ENCODE measurements at regions not wholly inside any gene's neighbourhood (a gene's known extent, or its start where the extent isn't known, plus 50 kb on each side); places are given as distances from the start of the nearest gene placed in this dataset.

DNA sequence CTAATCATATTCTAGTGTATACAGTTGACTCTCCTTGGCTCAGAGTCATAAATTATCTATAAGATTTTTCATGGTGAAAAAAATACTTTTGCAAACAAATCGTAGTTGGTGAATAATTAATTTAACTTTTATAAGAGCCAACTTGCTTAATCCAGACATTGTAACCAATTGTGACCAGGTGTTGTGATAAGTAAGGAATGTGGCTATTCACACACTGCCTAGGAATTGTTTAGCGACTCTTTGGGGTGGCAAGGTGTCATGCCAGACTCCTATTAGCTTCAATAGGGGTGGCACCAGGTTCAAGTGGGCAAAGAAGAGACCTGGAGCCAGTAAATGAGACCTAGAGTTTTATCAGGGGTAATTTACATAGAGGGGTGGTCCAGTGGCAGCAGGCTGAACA is 344.7 kb upstream of the PKDCC start:
- TF ChIP-seq, protein P1, sequence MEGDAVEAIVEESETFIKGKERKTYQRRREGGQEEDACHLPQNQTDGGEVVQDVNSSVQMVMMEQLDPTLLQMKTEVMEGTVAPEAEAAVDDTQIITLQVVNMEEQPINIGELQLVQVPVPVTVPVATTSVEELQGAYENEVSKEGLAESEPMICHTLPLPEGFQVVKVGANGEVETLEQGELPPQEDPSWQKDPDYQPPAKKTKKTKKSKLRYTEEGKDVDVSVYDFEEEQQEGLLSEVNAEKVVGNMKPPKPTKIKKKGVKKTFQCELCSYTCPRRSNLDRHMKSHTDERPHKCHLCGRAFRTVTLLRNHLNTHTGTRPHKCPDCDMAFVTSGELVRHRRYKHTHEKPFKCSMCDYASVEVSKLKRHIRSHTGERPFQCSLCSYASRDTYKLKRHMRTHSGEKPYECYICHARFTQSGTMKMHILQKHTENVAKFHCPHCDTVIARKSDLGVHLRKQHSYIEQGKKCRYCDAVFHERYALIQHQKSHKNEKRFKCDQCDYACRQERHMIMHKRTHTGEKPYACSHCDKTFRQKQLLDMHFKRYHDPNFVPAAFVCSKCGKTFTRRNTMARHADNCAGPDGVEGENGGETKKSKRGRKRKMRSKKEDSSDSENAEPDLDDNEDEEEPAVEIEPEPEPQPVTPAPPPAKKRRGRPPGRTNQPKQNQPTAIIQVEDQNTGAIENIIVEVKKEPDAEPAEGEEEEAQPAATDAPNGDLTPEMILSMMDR (IDR thresholded peaks at IDR 0.05; ENCODE audit: extremely low read depth, missing control alignments), result no peak
- no peak for DNase-seq (ENCODE audit: low spot score)

- DNase-seq (ENCODE audit: low spot score), result no peak
- TF ChIP-seq, protein P1 (IDR thresholded peaks at IDR 0.05; ENCODE audit: extremely low read depth, missing control alignments), result no peak
Observed at GRCh38 chr2:41705634-41706033, 342.2 kb upstream of the PKDCC start.

GRCh38 chr2:41706286-41706685 is 341.5 kb upstream of the PKDCC start:
- DNase-seq (ENCODE audit: low spot score), result no peak
- TF ChIP-seq, protein P1 (IDR thresholded peaks at IDR 0.05; ENCODE audit: extremely low read depth, missing control alignments), result no peak

DNA sequence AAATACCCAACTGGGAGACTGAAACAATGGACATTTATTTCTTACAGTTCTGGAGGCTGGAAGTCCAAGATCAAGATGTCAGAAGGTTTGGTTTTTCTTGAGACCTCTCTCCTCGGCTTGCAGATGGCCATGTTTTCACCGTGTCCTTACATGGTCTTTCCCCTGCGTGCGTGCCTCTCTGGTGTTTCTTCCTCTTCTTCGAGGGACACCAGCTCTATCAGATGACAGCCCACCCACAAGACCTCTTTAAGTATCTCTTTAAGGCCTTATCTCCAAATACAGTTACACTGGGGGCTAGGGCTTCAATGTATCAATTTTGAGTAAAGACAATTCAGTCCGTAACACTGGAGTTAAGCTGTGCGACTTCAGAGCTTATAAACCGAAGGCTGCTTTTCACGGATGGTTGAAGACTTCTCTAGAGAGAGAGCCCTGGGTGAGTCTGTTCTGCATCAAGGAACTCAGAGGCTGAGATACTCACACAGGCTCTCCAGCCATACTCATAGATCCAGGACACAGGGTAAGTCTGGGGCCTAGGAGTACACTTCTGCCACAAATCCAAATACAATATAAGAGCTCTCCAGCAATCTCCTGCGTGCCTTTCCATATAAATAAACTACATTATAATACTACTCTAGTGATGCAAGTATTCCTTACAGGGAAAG is 339.9 kb upstream of the PKDCC start:
- DNase-seq (ENCODE audit: low spot score), result no peak
- TF ChIP-seq, protein P1 (IDR thresholded peaks at IDR 0.05; ENCODE audit: extremely low read depth, missing control alignments), result no peak

GRCh38 chr2:41709702-41710599 is 337.9 kb upstream of the PKDCC start:
- TF ChIP-seq, protein P1 (IDR thresholded peaks at IDR 0.05; ENCODE audit: extremely low read depth, missing control alignments), result no peak
- DNase-seq (ENCODE audit: low spot score), result no peak

DNA sequence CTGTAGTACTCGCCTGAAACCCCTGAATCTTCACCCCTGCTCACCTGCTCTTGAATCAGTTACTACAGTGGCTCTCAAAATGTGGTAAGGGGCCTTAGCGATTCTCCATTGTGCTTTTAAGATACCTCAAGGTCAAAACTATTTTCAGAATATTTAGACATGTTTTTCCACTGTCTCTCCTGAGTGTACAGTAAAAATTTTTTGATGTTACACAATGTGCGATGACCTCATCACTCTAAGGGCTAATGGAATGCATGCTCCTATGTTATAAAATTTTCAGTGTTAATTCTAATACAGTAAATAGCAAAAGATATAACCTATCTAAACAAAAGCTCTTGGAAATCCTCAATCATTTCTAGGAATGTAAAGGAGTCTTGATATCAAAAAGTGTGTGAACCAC is 336.9 kb upstream of the PKDCC start:
- TF ChIP-seq, protein P1 (IDR thresholded peaks at IDR 0.05; ENCODE audit: extremely low read depth, missing control alignments), result no peak
- no peak for DNase-seq (ENCODE audit: low spot score)

DNA sequence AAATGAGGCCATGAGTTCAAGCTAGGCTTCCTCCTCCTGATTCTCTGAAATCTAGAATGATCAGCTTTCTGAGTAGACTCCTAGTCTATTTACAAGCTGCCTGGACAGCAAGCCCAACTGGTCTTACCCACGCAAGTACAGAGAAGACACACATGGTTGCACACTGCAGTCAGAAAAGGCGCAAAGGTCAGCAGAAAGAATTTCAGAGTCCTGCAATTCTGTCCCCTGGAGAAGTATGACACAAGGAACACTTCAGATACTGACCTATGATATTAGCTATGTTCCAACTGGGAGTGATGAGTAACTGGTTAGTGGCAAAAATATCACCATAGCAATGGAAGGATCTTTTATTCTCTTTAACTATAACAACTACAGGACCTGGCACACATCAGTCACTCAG is 336.1 kb upstream of the PKDCC start:
- no peak for DNase-seq (ENCODE audit: low spot score)
- TF ChIP-seq, protein P1 (IDR thresholded peaks at IDR 0.05; ENCODE audit: extremely low read depth, missing control alignments), result no peak

Measured in GM20000 (cell line).